HEK293T (cell line): ENCODE measurements at regions not wholly inside any gene's neighbourhood (a gene's known extent, or its start where the extent isn't known, plus 50 kb on each side); places are given as distances from the start of the nearest gene placed in this dataset.
"Not testable (repeated sequence)": the region's sequence is repeated elsewhere in the genome, so short reads cannot be mapped to it uniquely, and the experiment has no call there.

Source experiments
- CTCF ChIA-PET: fragments of 350-600 bp; formaldehyde crosslinking; extraction: SDS; loops from one replicate; lab custom pipeline; 2021; ENCODE audit warnings: antibody characterized with exemption, inconsistent platforms; lab: Yijun Ruan, JAX
- POLR2A ChIA-PET: fragments of 350-600 bp; formaldehyde crosslinking; extraction: SDS; loops from one replicate; lab custom pipeline; 2020; ENCODE audit warnings: antibody characterized with exemption, inconsistent platforms; lab: Yijun Ruan, JAX
- DNase-seq: peaks from one replicate; pipeline ENCODE4 v3.0.0; 2012; ENCODE audit warnings: mixed read lengths; ENCODE audit errors: extremely low spot score
- ARNT ChIP-seq: fragments of 450-650 bp; IDR thresholded peaks from 2 replicates; pipeline ENCODE4 v1.6.1; 2017; ENCODE audit warnings: mild to moderate bottlenecking
- BHLHE40 ChIP-seq: fragments of 450-650 bp; IDR thresholded peaks from 2 replicates; pipeline ENCODE4 v1.6.1; 2016; ENCODE audit warnings: mild to moderate bottlenecking, moderate library complexity, borderline replicate concordance
- CTBP1 ChIP-seq: fragments of 450-650 bp; IDR thresholded peaks from 2 replicates; pipeline ENCODE4 v1.6.1; 2016; ENCODE audit warnings: borderline replicate concordance
- ELF4 ChIP-seq: fragments of 450-650 bp; IDR thresholded peaks from 2 replicates; pipeline ENCODE4 v1.6.1; 2017; ENCODE audit warnings: antibody characterized with exemption
- FOXA1 ChIP-seq: fragments of 450-650 bp; IDR thresholded peaks from 2 replicates; pipeline ENCODE4 v1.6.1; 2016; ENCODE audit warnings: mild to moderate bottlenecking
- FOXK2 ChIP-seq: fragments of 450-650 bp; IDR thresholded peaks from 2 replicates; pipeline ENCODE4 v1.6.1; 2016; ENCODE audit warnings: mild to moderate bottlenecking
- FOXM1 ChIP-seq: fragments of 450-650 bp; IDR thresholded peaks from 2 replicates; pipeline ENCODE4 v1.6.1; 2017; ENCODE audit warnings: mild to moderate bottlenecking, borderline replicate concordance
- HDGF ChIP-seq: fragments of 450-650 bp; IDR thresholded peaks from 2 replicates; pipeline ENCODE4 v1.6.1; 2017; ENCODE audit warnings: antibody characterized with exemption, borderline replicate concordance
- L3MBTL2 ChIP-seq: fragments of 450-650 bp; conservative IDR thresholded peaks from 2 replicates; pipeline ENCODE4 v1.6.1; 2016; ENCODE audit warnings: mild to moderate bottlenecking
- LEF1 ChIP-seq: fragments of 450-650 bp; IDR thresholded peaks from 2 replicates; pipeline ENCODE4 v1.6.1; 2017; ENCODE audit warnings: mild to moderate bottlenecking, borderline replicate concordance
- NFRKB ChIP-seq: fragments of 450-650 bp; IDR thresholded peaks from 2 replicates; pipeline ENCODE4 v1.6.1; 2016; ENCODE audit warnings: mild to moderate bottlenecking, moderate library complexity
- PKNOX1 ChIP-seq: fragments of 450-650 bp; IDR thresholded peaks from 2 replicates; pipeline ENCODE4 v1.6.1; 2016
- SP1 ChIP-seq: fragments of 450-650 bp; IDR thresholded peaks from 2 replicates; pipeline ENCODE4 v1.6.1; 2017
- SUZ12 ChIP-seq: fragments of 450-650 bp; IDR thresholded peaks from 2 replicates; pipeline ENCODE4 v1.6.1; 2016; ENCODE audit warnings: mild to moderate bottlenecking
- TARDBP ChIP-seq: fragments of 450-650 bp; IDR thresholded peaks from 2 replicates; pipeline ENCODE4 v1.6.1; 2016
- ZNF384 ChIP-seq: fragments of 450-650 bp; IDR thresholded peaks from 2 replicates; pipeline ENCODE4 v1.6.1; 2016

GRCh38 chr7:142507799-142508198 lies 241.5 kb upstream of the PRSS1 start:
- DNase-seq: no peak
- CTCF ChIA-PET: interaction anchor here (0.7 to 1.4 kb wide), 2 partner anchors 10 to 11 kb away, joined by 3 to 11 read pairs; no protein-coding TSS in a partner anchor

GRCh38 chr7:142507066-142507465 lies 242.2 kb upstream of the PRSS1 start:
- POLR2A ChIA-PET, DNase-seq: not testable (repeated sequence)
- CTCF ChIA-PET: interaction anchor here (0.6 kb wide), 1 partner anchor 22 kb away, joined by 3 read pairs; no protein-coding TSS in a partner anchor

More at GRCh38 chr7:142507799-142508198, 241.5 kb upstream of the PRSS1 start:
- POLR2A ChIA-PET: no interaction called here
- TF ChIP-seq TARDBP (no peak), LEF1 (no peak), SUZ12 (no peak), HDGF (no peak), ARNT (no peak), FOXK2 (no peak), CTBP1 (no peak), BHLHE40 (no peak), ZNF384 (no peak), PKNOX1 (no peak), NFRKB (no peak), SP1 (no peak), FOXM1 (no peak), FOXA1 (no peak), ELF4 (no peak)

- POLR2A ChIA-PET: interaction anchor here (0.7 kb wide), 2 partner anchors 20 to 45 kb away, joined by 3 read pairs; no protein-coding TSS in a partner anchor
- TF ChIP-seq FOXK2 (no peak), ZNF384 (no peak), FOXM1 (no peak), SP1 (no peak), TARDBP (no peak)
- CTCF ChIA-PET: interaction anchor here (0.8 to 2.0 kb wide), 4 partner anchors 10 to 51 kb away, joined by 3 to 8 read pairs (median 3); no protein-coding TSS in a partner anchor
- no peak for DNase-seq
These were observed 242.7 kb upstream of the PRSS1 start for GRCh38 chr7:142506601-142507000.

GRCh38 chr7:142503949-142504348 lies 245.3 kb upstream of the PRSS1 start:
- POLR2A ChIA-PET, DNase-seq: not testable (repeated sequence)
- CTCF ChIA-PET: interaction anchor here (1.9 kb wide), 1 partner anchor 12 kb away, joined by 7 read pairs; no protein-coding TSS in a partner anchor

- no peak for TF ChIP-seq PKNOX1
- no peak for TF ChIP-seq ELF4
- no peak for TF ChIP-seq ZNF384
- TF ChIP-seq FOXA1: no peak
- no peak for TF ChIP-seq FOXM1
- TF ChIP-seq FOXK2: no peak
- TF ChIP-seq SP1: no peak
- no peak for TF ChIP-seq SUZ12
- TF ChIP-seq L3MBTL2: no peak
- no peak for TF ChIP-seq BHLHE40
- no peak for TF ChIP-seq TARDBP
- no peak for TF ChIP-seq ARNT
- TF ChIP-seq HDGF: no peak
- no peak for TF ChIP-seq NFRKB
- no peak for TF ChIP-seq CTBP1
- TF ChIP-seq LEF1: no peak
- CTCF ChIA-PET: no interaction called here
- POLR2A ChIA-PET: no interaction called here
- no peak for DNase-seq
These were observed 245.2 kb upstream of the PRSS58 start for GRCh38 chr7:142503036-142503435.

- no peak for DNase-seq
- ChIA-PET POLR2A (no interaction called here), CTCF (interaction anchor here (0.6 to 2.3 kb wide), 4 partner anchors 14 to 286 kb away, joined by 3 to 10 read pairs (median 3); no protein-coding TSS in a partner anchor)
- no peak for TF ChIP-seq FOXA1
- no peak for TF ChIP-seq TARDBP
- no peak for TF ChIP-seq ARNT
- no peak for TF ChIP-seq CTBP1
- TF ChIP-seq BHLHE40: no peak
- no peak for TF ChIP-seq SUZ12
- TF ChIP-seq PKNOX1: no peak
- no peak for TF ChIP-seq ELF4
- TF ChIP-seq FOXK2: no peak
- no peak for TF ChIP-seq HDGF
These were observed 243.6 kb upstream of the PRSS58 start for GRCh38 chr7:142501434-142501833.

GRCh38 chr7:142500366-142500765 lies 242.5 kb upstream of the PRSS58 start:
- TF ChIP-seq SP1 (no peak), ARNT (no peak), FOXM1 (no peak), CTBP1 (no peak), L3MBTL2 (no peak), ZNF384 (no peak), ELF4 (no peak), FOXA1 (no peak), SUZ12 (no peak), FOXK2 (no peak), TARDBP (no peak), PKNOX1 (no peak), LEF1 (no peak), HDGF (no peak), NFRKB (no peak), BHLHE40 (no peak)
- ChIA-PET POLR2A (no interaction called here), CTCF (interaction anchor here (1.0 to 2.3 kb wide), 3 partner anchors 16 to 62 kb away, joined by 3 to 10 read pairs (median 5); no protein-coding TSS in a partner anchor)
- DNase-seq: no peak
